ENCODE measurements at regions not wholly inside any gene's neighbourhood (a gene's known extent, or its start where the extent isn't known, plus 50 kb on each side); places are given as distances from the start of the nearest gene placed in this dataset.
"Not testable (repeated sequence)": the region's sequence is repeated elsewhere in the genome, so short reads cannot be mapped to it uniquely, and the experiment has no call there.

DNA sequence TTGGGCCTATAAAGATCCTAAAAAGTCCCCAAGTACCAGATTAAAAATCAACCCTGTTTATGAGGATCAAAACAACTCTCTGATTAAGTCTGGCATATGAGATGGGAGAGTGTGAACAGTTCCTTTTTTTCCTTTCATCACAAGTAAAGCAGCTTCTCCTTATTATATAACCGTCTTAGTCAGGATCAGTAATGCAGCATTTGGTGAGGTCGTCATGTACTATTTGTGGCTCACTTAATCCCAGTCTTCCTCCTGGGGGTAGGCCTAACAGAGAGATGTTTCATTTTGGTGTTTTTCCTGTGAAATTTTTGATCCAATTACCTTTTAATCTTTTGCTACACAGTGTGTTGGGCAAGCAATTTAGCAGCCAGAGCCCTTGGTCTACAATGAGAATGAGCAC, 333.1 kb upstream of the KCNMB2 start:
- no peak for ATAC-seq (ENCODE audit: low FRiP score)
- TF ChIP-seq, protein P1, sequence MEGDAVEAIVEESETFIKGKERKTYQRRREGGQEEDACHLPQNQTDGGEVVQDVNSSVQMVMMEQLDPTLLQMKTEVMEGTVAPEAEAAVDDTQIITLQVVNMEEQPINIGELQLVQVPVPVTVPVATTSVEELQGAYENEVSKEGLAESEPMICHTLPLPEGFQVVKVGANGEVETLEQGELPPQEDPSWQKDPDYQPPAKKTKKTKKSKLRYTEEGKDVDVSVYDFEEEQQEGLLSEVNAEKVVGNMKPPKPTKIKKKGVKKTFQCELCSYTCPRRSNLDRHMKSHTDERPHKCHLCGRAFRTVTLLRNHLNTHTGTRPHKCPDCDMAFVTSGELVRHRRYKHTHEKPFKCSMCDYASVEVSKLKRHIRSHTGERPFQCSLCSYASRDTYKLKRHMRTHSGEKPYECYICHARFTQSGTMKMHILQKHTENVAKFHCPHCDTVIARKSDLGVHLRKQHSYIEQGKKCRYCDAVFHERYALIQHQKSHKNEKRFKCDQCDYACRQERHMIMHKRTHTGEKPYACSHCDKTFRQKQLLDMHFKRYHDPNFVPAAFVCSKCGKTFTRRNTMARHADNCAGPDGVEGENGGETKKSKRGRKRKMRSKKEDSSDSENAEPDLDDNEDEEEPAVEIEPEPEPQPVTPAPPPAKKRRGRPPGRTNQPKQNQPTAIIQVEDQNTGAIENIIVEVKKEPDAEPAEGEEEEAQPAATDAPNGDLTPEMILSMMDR (IDR thresholded peaks at IDR 0.05) = no peak
- no peak for DNase-seq (ENCODE audit: low spot score)

DNA sequence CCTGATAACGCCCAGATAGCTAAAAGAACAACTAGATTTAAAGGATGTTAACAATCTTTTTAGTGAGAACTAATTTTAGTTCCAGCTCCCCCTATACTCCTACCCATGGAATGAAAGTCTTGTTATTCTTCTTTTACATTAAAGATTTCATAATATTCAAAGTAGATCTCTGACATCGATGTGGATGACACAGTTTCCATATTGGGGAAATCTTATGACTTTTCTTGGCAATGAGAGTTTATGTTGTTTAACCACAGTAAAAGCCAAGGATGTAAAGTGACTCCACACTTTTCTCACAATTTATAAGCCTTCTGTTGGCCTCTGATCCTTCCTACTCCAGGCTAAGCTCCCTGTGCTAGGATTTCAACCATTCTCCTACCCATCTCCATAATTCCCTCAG, 332.6 kb upstream of the KCNMB2 start:
- TF ChIP-seq, protein P1 (IDR thresholded peaks at IDR 0.05) = no peak
- DNase-seq (ENCODE audit: low spot score) (no peak), ATAC-seq (ENCODE audit: low FRiP score) (no peak)

DNA sequence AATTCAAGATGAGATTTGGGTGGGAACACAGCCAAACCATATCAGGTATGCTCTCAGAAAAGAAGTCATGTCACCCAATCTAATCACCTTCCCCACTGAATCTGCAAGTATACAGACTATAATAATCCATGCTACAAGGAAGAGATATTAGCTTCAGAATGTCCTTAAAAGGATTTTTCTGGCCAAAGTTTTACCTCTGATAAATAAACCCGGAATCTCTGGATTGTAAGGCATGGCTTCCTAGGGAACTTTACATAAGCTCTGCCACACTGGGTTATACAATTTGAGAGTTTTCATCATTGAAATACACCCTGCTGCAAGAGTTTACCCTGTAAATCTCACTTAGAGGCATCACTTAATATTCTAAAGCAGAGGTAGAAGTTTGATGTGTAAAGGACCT, 330.5 kb upstream of the KCNMB2 start:
- no peak for ATAC-seq (ENCODE audit: low FRiP score)
- no peak for DNase-seq (ENCODE audit: low spot score)
- TF ChIP-seq, protein P1 (IDR thresholded peaks at IDR 0.05) = no peak

DNA sequence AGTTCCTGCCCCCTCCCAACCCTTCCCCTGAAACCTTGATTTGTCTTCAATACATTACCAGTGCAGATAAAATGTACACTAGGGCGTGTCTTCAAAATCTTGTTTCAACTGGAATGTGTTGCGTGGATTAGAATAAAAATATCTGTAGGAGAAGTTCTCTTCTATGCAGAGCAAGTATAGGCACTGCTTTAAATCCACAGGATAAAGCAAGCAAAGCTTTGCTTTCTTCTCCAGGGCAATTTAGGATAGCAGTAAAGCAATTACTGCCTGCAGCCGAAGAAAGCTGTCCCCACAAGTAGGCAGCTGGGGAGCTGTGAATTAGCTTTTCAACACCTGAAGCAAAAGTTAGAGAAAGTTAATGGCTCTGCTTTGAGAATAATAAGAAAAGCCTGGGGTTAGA, 329.7 kb upstream of the KCNMB2 start:
- ATAC-seq (ENCODE audit: low FRiP score) = no peak
- no peak for DNase-seq (ENCODE audit: low spot score)
- TF ChIP-seq, protein P1 (IDR thresholded peaks at IDR 0.05) = no peak

DNA sequence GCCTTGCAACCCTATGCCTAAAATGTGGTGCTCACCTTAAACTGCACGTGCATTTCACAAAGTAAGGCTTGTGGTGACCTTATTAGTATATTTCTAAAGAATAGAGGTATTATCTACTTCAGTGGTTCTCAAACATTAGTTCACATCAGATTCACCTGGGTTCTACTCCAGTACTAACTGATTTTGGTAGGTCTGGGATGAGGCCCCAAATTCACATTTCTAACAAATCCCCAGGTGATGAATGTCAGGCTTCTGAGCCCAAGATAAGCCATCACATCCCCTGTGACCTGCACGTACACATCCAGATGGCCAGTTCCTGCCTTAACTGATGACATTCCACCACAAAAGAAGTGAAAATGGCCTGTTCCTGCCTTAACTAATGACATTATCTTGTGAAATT, 329.1 kb upstream of the KCNMB2 start:
- not testable (repeated sequence) for DNase-seq (ENCODE audit: low spot score); ATAC-seq (ENCODE audit: low FRiP score)

DNA sequence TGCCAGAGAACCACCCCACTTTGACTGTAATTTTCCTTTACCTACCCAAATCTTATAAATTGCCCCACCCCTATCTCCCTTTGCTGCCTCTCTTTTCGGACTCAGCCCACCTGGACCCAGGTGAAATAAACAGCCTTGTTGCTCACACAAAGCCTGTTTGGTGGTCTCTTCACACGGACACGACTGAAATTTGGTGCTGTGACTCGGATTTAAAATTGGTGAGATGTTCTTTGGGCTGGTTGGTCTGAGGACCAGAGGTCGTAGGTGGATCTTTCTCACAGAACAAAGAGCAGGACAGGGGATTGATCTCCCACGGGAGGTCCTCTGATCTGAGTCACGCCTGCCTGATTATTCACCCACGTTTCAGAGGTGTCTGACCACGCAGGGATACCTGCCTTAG, 328.6 kb upstream of the KCNMB2 start:
- not testable (repeated sequence) for ATAC-seq (ENCODE audit: low FRiP score); DNase-seq (ENCODE audit: low spot score)

DNA sequence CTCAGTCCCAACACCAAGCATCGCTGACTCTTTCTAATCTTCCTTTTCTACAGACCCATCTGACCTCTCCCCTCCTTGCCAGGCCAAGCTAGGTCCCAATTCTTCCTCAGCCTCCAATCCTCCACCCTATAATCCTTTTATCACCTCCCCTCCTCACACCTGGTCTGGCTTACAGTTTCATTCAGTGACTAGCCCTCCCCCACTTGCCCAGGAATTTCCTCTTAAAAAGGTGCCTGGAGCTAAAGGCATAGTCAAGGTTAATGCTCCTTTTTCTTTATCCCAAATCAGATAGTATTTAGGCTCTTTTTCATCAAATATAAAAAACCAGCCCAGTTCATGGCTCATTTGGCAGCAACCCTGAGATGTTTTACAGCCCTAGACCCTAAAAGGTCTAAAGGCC, 327.1 kb upstream of the KCNMB2 start:
- DNase-seq (ENCODE audit: low spot score); ATAC-seq (ENCODE audit: low FRiP score): not testable (repeated sequence)

DNA sequence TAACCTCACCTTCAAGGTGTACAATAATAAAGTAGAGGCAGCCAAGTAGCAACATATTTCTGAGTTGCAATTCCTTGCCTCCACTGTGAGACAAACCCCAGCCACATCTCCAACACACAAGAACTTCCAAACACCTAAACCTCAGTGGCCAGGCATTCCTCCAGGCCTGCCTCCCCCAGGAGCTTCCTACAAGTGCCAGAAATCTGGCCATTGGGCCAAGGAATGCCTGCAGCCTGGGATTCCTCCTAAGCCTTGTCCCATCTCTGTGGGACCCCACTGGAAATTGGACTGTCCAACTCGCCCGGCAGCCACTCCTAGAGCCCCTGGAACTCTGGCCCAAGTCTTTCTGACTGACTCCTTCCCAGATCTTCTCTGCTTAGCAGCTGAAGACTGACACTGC, 326.6 kb upstream of the KCNMB2 start:
- DNase-seq (ENCODE audit: low spot score); ATAC-seq (ENCODE audit: low FRiP score): not testable (repeated sequence)

DNA sequence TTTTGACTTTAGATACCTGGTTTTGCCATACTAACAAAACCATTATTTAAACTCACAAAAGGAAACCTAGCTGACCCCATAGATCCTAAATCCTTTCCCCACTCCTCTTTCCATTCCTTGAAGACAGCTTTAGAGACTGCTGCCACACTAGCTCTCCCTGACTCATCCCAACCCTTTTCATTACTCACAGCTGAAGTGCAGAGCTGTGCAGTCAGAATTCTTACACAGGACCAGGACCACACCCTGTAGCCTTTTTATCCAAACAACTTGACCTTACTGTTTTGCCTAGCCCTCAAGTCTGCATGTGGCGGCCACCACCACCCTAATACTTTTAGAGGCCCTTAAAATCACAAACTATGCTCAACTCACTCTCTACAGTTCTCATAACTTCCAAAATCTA, 325.1 kb upstream of the KCNMB2 start:
- DNase-seq (ENCODE audit: low spot score); ATAC-seq (ENCODE audit: low FRiP score): not testable (repeated sequence)

DNA sequence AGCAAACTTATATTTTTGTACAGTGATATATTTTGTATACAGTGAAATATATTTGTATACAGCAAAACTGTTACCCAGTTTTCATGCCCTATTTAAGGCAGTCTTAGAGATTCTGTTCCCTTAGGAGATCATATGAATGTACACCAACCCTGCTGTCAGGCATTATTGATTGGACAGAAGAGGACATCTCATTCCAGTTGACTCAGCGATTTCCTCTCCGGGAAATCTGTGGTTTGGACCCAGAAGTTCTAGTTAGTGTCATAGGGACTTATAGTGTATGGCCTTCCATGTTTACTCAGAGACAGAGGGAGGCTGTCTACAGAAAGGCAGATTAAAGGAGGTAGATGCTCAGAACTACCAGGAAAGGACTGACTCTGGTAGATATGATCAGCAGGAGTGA, 318.8 kb upstream of the KCNMB2 start:
- DNase-seq (ENCODE audit: low spot score) (no peak), ATAC-seq (ENCODE audit: low FRiP score) (no peak)
- TF ChIP-seq, protein P1 (IDR thresholded peaks at IDR 0.05) = no peak

Measured in omental fat pad (tissue), 3 donors.